ENCODE measurements at regions not wholly inside any gene's neighbourhood (a gene's known extent, or its start where the extent isn't known, plus 50 kb on each side); places are given as distances from the start of the nearest gene placed in this dataset.

GRCh38 chr1:73860421-73860950, 337.5 kb downstream of the LRRIQ3 start:
- TF ChIP-seq CTCF (IDR thresholded peaks at IDR 0.05; ENCODE audit: low read length) (no peak), EZH2 (IDR thresholded peaks at IDR 0.05; ENCODE audit: borderline replicate concordance, low read length) (no peak)

Data from OCI-LY1 (cell line).